AG04450 (cell line): ENCODE measurements at regions not wholly inside any gene's neighbourhood (a gene's known extent, or its start where the extent isn't known, plus 50 kb on each side); places are given as distances from the start of the nearest gene placed in this dataset.

Experiments
- CTCF ChIA-PET: fragments of 300-600, 350-600 bp; formaldehyde crosslinking; extraction: SDS; loops from one replicate; lab custom pipeline; 2022; ENCODE audit warnings: antibody characterized with exemption, inconsistent platforms; lab: Charles Lee
- POLR2A ChIA-PET: fragments of 350-600 bp; formaldehyde crosslinking; extraction: SDS; loops from one replicate; lab custom pipeline; 2021; ENCODE audit warnings: antibody characterized with exemption, inconsistent platforms; lab: Yijun Ruan, JAX
- DNase-seq: peaks from one replicate; pipeline ENCODE4 v3.0.0-alpha.2; 2011; ENCODE audit warnings: low read depth, low spot score
- H3K27ac ChIP-seq: one replicate; pipeline ENCODE4 v1.5.1; 2012; ENCODE audit warnings: low read depth, low read length, control low read depth
- H3K27me3 ChIP-seq: one replicate; pipeline ENCODE4 v1.6.0; 2012; ENCODE audit warnings: low read length; ENCODE audit not compliant: control insufficient read depth, insufficient read depth
- H3K4me3 ChIP-seq: 2 replicates; pipeline ENCODE4 v1.5.1; 2011; ENCODE audit warnings: mild to moderate bottlenecking, low read depth, low read length, control low read depth
- H3K9me3 ChIP-seq: 2 replicates; pipeline ENCODE4 v1.5.1; 2012; ENCODE audit warnings: low read length; ENCODE audit not compliant: control insufficient read depth, insufficient read depth
- TF ChIP-seq, protein P1 (sequence below): IDR thresholded peaks from 2 replicates; pipeline ENCODE4 v1.5.1; 2011; ENCODE audit warnings: low read depth, low read length, control low read depth, inconsistent platforms

DNA sequence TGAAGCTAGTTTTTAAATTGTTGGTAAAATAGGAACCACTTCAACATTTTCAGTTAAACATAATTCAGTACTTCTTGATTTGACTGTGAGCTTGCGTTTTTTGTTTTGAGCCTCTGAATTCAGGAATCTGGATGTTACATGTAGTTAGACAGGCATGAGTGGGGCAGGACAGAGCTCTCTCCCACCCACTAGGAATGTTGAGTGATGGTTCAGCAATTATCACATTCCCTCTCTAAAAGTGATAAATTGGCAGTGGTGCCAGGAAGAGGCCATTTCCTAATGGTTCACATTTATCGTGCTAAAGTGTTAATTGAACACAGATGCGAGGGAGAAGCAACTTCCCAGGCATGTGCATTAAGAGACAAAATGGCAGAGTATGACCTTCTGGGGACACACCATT, 465.5 kb upstream of the HTR1E start:
- Histone ChIP-seq H3K9me3 (peaks cover 20% of the 10 kb centered on the region), H3K27ac (no peak overlapping the region), H3K27me3 (no peaks in the 10 kb centered on the region), H3K4me3 (no peak overlapping the region)
- POLR2A ChIA-PET = no interaction called here
- TF ChIP-seq, protein P1, sequence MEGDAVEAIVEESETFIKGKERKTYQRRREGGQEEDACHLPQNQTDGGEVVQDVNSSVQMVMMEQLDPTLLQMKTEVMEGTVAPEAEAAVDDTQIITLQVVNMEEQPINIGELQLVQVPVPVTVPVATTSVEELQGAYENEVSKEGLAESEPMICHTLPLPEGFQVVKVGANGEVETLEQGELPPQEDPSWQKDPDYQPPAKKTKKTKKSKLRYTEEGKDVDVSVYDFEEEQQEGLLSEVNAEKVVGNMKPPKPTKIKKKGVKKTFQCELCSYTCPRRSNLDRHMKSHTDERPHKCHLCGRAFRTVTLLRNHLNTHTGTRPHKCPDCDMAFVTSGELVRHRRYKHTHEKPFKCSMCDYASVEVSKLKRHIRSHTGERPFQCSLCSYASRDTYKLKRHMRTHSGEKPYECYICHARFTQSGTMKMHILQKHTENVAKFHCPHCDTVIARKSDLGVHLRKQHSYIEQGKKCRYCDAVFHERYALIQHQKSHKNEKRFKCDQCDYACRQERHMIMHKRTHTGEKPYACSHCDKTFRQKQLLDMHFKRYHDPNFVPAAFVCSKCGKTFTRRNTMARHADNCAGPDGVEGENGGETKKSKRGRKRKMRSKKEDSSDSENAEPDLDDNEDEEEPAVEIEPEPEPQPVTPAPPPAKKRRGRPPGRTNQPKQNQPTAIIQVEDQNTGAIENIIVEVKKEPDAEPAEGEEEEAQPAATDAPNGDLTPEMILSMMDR = no peak
- DNase-seq = no peak
- CTCF ChIA-PET = interaction anchor here (0.6 kb wide), 1 partner anchor 361 kb away, joined by 12 read pairs; no protein-coding TSS in a partner anchor

DNA sequence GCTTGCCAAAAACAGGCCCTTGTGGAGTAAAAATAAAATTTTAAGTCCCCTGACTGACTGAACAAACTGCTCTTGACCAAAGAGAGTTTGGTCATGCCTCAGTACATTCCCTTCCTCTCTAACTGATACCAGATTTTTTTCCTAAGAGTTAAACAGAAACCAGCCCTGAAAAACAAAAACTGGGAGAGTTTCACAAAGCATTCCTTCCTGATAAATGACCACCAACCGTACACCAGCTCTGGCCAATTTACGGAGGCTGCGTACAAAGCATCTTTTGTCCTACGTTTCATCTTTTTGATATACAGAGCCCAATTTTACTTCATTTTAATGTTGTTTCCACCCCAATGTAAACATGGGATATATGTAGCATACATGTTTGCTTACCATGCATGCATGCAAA, 477.4 kb upstream of the HTR1E start:
- Histone ChIP-seq H3K4me3 (no peak overlapping the region), H3K9me3 (no peaks in the 10 kb centered on the region; the same call in 1 of the 2 replicates), H3K27me3 (no peaks in the 10 kb centered on the region), H3K27ac (no peak overlapping the region)
- TF ChIP-seq, protein P1 = no peak
- CTCF ChIA-PET = no interaction called here
- no peak for DNase-seq
- POLR2A ChIA-PET = no interaction called here

DNA sequence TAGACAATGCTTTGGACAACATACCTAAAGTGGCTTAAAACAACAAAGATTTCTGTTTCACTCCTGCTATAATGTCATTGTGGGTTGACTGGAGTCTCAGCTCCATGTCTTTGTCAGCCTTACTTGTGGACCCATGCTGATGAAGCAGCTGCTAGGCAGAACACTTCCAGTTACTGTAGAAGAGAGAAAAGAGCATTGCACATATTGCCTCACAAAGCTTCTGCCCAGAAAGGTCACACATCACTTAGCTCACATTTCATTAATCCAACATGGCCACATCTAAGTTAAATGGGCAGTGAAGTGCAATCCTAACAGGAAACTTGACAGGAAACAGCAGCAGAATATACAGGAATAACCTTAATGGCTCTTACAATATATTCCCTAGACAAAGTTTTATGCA, 480.5 kb upstream of the HTR1E start:
- no peaks in the 10 kb centered on the region; the same call in 1 of the 2 replicates for H3K9me3 ChIP-seq
- no peak overlapping the region for H3K4me3 ChIP-seq
- CTCF ChIA-PET = no interaction called here
- POLR2A ChIA-PET = no interaction called here
- no peak for DNase-seq
- TF ChIP-seq, protein P1 = no peak
- no peaks in the 10 kb centered on the region for H3K27me3 ChIP-seq
- no peak overlapping the region for H3K27ac ChIP-seq

DNA sequence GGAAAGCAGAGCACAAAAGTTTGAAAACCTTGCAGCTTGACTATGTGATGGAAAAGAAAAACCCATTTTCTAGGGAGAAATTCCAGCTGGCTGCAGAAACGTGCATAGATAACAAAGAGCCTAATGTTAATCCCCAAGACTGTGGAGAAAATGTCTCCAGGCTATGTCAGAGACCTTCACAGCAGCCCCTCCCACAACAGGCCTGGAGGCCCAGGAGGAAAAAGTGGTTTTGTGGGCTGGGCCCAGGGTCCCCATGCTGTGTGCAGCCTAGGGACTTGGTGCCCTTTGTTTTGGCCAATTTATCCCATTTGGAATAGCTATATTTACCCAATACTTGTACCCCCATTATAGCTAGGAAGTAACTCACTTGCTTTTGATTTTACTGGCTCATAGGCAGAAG, 484.1 kb upstream of the HTR1E start:
- Histone ChIP-seq H3K27ac (no peak overlapping the region), H3K4me3 (no peak overlapping the region), H3K9me3 (peaks cover 6% of the 10 kb centered on the region; the same call in 1 of the 2 replicates), H3K27me3 (no peaks in the 10 kb centered on the region)
- CTCF ChIA-PET = interaction anchor here (0.6 kb wide), 1 partner anchor 299 kb away, joined by 3 read pairs; no protein-coding TSS in a partner anchor
- no peak for DNase-seq
- TF ChIP-seq, protein P1 = no peak
- POLR2A ChIA-PET = no interaction called here

DNA sequence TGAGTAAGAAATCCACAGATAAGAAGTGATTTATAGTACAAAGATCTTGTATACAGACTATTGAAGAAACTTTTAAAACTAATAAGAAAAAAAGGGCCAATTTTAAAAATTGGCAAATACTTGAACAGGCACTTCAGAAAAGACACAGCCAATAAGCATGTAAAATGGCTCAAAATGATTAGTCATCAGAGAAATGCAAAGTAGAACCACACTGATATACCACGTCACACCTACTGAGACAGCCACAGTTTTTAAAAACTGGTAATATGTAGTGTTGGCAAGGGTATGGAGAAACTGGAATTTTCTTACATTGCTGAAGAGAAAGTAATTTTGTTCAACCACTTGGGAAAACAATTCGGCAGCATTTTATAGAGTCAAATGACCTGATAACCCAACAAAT, 488.9 kb upstream of the HTR1E start:
- no peak overlapping the region for H3K27ac ChIP-seq
- DNase-seq = no peak
- POLR2A ChIA-PET = no interaction called here
- H3K9me3 ChIP-seq = peaks cover 6% of the 10 kb centered on the region; the same call in 1 of the 2 replicates
- TF ChIP-seq, protein P1 = no peak
- no peaks in the 10 kb centered on the region for H3K27me3 ChIP-seq
- CTCF ChIA-PET = no interaction called here
- H3K4me3 ChIP-seq = no peak overlapping the region
